GM21447 (cell line): ENCODE measurements at regions not wholly inside any gene's neighbourhood (a gene's known extent, or its start where the extent isn't known, plus 50 kb on each side); places are given as distances from the start of the nearest gene placed in this dataset.

Experiments used
- ATAC-seq: cut with Tn5 transposase; IDR thresholded peaks from one replicate; pipeline ENCODE4 v1.9.1; 2021; ENCODE audit not compliant: unreplicated experiment

DNA sequence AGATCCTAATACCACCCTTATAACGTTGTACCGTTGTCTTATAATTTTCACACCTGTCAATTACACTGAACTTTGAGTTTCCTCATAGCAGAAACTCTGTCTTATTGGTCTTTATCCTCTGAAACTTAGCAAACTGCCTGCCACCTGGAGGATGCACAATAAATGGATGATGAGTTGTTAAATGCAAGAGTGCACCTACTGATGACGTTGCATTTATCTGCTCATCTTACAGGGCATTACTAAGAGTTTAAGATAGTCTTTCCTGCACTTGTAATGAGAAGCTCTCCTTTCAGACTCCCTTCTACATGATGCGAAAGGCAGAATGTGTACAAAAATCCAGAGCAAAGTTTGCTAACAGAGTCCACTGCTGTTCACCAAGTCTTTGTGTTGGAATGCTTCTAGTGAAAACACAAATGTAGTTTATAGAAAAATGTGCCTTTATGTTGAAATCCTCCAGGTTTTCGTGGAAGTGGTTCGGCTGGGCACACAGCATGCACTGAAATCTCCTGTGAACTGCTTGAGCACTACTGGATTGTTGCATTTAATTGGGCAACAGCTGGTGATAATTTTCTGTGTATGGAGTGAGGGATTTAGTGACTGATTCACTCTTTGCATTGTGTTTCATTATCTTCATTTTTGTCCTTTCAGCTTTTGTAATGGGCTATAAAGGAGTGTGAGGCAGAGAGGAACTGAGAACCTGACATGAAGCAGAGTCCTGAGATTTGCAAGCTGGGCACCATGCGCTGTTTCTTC is 665.8 kb upstream of the ID2 start:
- no peak for ATAC-seq

DNA sequence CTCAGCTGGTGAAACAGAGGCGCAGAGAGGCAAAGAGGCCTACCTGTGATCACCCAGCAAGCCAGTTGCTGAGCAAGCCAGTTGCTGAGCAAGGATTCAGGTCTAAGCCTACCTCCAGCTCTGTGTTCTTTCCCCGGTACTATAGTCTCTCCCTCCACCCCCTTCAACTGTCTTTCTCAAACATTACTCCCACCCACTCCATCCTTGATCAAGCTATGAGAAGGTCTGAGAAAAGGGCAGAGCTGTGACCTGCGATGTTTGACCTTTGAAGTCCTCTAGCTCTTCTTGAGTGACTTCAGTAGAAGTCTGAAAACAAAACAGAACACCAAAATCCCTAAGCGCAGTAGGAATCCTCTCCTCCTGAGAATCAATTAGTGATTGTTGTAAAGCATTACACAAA is 665.2 kb upstream of the ID2 start:
- no peak for ATAC-seq

DNA sequence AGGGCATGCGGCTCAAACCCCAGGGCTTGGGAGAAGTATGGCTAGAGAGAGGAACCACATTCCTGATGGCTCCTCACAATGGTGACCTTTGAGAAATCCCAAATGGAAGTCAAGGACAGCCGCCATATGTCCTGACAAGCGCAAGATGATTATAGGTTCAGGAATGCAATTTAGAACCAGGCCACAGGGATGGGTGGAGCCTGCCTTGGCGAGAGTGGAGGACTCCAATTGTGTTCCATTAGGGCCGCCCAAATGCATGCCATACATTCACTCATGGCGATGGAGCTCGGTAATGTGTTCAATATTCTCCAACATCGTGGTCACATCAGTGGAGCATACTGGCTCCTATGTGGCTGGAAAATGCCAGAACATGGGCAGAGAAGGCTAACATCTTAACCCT is 662.9 kb upstream of the ID2 start:
- no peak for ATAC-seq

DNA sequence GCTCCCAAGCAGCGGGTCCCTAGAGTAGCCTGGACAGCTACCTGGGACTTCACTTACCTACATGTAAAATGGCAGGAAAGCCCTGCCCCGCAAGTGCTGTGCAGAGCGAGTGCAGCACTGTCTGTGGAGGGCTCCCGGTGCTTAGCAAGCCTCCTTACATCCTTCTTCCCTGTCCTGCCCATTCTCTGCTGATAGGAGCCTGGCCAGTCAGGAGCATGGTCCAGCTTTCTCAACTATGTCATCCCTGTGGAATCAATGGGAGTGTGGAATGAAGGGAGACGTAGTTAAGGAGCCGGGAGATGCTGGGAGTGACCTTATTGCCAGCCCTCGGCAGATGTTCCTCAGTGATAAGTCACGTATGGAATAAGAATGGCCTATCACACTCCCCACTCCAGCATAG is 661.9 kb upstream of the ID2 start:
- ATAC-seq = no peak

DNA sequence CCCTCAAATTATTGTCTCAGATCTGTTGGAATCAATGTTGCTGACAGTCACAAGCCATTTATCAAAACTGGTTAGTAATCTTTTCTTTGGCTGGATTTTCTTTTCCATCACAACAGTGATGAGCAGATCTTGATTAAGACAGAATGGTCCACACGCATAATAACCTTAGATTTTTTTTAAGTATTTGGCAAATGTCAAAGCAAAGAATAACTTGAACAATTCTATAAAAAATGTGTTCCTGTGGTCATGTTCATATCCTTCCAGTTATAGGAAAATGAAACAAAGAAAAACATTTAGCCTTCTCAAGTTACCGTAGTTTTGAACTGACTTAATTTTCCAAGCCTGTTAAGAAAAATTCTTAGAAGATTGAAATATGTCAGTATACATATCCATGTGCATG is 659.9 kb upstream of the ID2 start:
- ATAC-seq = no peak

DNA sequence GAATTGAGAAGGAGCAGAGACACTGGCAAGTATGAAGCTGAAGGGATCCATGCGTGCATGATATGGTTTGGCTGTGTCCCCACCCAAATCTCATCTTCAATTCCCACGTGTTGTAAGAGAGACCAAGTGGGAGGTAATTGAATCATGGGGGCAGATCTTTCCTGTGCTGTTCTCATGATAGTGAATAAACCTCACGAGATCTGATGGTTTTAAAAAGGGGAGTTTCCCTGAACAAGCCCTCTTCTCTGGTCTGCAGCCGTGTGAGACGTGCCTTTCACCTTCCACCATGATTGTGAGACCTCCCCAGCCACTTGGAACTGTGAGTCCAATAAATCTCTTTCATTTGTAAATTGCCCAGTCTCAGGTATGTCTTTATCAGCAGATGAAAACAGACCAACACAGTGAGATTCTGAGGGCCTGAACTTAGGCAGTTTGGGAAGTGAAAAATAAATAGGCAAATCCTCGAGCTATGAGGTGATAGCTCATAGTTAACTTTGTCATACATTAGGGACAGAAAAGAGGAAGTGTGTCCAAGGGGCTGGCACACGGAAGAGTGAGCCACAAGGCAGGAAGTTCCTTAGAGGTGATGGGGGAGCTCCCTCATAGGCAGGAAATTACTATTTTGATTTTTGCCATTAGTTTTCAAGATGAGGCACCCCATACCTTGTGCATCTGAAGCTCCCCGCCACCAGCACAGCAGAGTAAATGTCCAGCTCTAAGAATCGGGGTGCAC is 658.8 kb upstream of the ID2 start:
- peak; percentile 83 for ATAC-seq

DNA sequence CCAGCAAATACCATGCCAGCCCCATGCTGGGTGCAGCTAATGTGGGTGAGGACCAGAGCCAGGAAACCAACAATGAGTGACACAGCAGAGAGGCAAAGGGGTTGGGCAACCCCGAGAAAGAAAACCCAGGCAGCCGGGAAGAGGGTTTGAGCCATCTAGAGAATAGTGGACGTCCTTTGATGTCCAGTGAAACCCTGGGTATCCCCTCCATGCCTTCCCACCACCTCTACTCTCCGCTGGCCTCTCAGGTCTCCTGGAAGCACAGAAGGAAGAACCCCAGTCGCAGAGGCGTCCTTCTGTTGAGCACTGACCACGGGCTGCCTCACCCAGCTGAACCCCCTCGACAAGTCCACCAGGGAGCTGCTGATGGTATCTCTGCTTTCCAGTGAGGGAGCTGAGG is 657.4 kb upstream of the ID2 start:
- ATAC-seq = no peak

DNA sequence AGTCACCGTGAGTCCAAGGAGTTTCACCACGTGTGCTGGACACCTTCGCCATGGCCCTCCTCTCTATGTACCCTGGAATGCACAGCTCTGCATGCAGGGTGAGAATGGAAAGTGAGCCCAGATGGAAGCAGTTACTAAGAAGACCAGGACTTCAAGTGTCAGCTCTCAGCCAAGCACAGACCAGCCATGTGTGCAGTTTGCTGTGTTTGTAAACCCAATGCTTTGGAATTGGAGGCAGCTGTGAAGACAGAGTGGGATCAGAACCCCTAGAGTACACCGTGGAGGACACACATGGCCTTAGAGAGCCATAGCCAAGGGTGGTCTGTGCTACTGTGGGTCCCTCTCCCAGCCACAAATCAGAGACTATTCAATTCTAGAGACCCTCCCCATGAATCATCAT is 655.5 kb upstream of the ID2 start:
- ATAC-seq = no peak

DNA sequence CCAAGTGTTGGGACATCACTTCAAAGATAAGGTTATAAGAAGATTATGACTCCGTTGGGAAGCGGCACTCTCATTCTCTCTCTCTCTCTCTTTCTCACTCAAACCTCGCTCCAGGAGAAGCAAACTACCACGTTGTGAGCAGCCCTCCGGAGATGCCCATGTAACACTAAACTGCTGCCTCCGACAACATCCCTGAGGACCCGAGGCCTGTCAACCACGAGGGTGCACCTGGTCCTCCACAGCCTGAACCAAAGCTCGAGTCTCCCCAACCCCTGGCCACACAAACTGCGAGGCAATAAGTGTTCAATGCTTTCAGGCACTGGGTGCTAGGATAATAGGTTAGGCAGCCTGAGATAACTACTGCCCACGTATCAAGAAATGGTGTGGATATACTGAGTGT is 654.5 kb upstream of the ID2 start:
- ATAC-seq = no peak

DNA sequence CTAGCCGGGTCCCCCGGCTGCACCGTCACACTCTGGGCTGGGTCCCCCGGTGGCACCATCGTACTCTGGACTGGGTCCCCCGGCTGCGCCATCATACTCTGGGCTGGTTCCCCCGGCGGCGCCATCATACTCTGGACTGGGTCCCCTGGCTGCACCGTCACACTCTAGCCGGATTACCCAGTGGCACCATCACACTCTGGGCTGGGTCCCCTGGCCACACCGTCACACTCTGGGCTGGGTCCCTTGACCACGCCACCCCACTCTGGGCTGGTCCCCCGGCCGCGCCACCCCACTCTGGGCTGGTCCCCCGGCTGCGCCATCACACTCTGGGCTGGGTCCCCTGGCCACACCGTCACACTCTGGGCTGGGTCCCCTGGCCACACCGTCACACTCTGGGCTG is 653.8 kb upstream of the ID2 start:
- ATAC-seq = no peak

DNA sequence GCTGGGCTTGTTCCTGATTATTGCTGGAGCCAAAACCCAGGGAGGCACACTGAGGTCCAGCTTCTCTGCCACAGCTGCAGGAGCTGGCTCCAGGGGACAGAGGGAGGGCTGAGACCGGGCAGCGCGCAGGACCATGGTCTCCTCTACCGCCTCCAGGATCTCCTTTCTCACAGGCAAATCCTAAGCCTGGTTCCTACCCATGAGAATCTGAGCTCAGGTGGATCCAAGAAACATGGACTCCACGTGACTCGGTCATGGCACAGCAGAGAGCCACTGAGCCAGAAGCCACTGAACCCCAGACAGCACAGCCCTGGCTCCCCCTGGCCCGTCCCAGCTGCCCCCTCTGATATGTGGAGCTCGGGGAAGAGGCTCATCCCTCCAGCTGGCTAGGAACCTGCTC is 653.4 kb upstream of the ID2 start:
- ATAC-seq = no peak

DNA sequence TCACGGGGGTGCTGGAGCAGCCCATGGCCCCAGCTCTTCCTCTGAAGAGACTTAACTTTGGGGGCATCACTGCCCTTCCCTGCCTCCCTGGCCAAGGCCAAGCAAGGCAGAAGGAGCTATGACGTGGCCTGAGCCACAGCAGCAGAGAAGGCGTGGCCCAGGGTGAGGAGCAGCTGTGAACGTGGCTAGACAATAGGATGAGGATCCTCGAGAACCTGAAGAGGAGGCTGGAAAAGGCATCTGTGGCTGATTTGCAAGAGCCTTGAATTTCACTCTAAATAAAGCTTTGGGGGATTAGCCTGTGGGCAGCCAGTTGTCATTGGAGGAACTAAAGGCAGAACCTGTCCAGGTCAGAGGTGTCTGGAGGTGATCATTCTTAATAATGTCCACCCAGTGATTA is 652.9 kb upstream of the ID2 start:
- no peak for ATAC-seq

DNA sequence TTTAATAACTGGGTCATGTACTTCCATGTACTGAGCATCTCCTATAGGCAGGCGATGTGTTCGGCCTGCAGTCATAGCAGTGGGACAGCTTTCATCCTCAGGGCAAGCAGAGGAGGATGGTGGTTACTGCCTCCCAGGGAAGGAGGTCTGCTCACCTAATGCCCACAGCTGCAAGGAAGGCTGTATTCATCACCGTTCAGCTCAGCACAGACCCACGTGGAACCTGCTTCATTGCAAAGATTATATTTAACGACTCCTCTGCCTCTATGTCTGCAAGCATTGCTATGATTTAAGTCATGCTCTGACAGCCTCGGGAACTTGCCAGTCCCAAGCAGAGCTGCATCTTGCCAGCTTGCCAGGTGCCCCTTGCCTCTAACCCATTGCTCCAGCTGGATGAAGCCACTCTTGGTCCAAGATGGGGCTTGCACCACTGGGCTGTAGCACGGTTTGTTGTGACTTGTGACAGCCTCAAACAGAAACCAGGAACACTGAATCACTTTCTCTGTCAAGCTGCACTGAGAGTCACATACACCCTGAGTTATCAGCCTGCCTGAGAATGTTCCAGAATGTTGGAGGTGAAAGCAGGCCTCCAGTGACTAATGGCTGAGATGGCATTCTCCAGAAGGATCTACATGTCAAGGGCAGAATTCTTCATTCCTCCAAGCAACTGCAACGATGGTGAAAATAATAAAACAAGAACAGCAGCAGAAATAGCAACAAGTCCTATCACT is 651.1 kb upstream of the ID2 start:
- no peak for ATAC-seq

DNA sequence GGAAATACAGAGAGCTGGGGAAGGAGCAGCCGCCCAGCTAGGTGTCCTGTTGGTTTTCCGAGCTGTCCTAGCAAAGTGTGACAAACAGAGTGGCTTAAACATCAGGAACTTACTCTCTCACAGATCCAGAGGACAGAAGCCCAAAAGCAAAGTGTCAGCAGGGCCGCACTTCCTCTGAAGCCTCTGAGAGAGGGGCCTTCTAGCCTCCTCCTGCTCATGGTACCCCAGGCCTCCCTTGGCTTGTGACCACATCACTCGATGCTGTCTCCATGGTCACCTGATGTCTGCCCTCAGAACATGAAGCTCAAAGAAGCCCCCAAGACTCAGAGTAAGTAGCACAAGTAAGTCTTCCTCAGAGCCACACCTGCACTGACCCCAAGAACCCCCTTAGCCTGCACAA is 650.5 kb upstream of the ID2 start:
- no peak for ATAC-seq

DNA sequence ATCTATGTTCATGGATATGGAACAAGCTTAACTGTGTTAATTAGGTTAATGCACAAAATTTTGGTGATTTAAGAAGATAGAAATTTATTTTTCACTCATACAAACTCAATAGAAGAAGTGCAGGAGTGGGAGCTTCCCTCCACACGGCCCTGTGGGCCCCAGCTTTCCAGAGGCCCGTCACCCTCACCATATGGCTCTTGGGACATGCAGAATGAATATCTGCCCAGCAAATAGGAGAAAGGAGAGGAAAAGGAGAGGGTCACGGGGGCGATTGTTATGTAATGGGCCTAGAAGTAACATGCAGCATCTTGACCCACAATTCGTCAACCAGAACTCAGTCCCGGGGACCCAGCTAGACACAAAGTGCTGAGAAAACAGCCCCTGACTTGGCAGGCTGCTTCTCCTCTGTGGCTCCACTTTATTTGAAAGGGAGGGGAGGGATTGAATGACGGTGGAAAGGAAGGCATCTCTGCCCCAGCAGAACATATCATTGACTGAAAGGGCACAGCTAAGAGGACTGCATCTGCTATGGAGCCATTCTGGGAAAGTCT is 648.2 kb upstream of the ID2 start:
- ATAC-seq = no peak

DNA sequence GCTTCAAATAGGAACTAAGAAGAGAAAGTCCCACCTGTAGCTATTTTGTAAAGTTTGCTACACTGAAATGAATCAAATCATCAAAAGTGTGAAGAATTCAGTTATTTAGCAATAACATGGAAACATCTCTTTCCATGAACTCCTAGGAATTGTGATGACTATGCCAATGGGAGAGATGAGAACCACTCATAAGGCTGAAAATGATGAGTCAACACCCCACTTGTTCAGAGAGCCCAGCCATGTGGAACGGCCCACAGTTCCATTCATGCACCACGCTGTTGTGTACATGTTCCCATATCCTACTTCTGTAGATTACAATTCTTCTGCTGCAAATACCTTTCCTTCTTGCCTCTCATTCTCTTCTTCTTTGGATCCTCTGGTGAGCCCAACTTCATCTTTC is 645.5 kb upstream of the ID2 start:
- ATAC-seq = no peak

DNA sequence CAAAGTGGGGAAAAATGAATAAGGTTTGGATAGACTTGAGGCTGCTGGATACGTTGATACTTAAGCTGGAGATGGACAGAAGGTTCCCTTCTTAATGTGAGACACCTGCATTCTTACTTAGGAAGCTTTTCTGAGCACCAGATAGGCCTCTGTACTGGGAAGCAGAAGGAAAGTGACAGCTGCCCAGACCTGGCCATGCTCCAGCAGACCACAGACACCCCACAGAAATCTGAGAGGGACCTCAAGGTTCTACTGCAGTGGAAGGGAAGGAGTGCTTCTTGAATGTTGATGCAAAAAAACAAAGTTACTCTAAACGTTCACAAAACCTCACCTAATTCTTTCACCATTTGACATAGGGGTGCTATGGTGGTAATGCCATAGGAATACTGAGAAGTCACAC is 642.1 kb upstream of the ID2 start:
- ATAC-seq = no peak

DNA sequence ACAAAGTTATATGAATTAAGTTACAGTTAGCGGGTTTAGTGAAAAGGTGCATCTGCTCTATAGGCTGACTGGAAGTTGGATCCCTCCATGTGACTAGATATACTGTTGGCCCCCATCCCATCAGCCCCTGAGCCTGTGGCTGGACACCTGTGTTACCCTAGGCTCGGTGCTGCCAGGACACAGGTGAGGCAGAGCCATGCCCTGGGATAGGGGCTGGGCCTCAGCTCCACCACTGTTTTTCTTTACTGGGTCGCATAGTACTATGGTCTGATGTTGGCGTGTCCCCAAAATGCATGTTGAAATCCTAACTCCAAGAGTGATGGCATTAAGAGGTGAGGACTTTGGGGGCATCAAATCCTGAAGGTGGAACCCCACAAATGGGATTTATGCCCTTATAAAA is 638.6 kb upstream of the ID2 start:
- ATAC-seq = no peak

DNA sequence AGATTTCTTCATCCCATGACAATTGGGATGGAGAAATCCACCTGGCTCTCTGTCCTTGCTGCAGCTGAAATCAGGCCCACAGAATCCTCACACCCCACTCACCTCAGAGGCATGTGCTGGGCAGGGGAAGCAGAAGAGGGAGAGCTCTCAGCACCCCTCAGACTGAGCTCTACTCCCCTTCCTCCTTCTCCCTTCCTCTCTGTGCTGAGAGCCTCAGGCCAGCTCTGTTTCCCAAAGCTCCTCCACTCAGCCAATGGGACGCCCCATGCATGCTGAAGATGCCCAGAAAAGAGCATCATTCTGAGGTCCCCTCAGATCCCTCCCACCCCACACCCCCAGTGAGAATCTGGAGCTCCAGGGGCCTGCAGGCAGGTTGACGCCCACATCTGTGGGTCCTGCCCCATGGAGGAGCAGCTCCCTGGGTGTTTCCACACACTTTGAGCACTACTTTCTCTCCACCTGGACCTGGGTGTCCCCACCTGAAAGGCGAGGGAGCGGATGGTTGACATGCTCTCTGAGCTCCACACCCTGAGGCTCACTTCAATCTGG is 637.7 kb upstream of the ID2 start:
- no peak for ATAC-seq

DNA sequence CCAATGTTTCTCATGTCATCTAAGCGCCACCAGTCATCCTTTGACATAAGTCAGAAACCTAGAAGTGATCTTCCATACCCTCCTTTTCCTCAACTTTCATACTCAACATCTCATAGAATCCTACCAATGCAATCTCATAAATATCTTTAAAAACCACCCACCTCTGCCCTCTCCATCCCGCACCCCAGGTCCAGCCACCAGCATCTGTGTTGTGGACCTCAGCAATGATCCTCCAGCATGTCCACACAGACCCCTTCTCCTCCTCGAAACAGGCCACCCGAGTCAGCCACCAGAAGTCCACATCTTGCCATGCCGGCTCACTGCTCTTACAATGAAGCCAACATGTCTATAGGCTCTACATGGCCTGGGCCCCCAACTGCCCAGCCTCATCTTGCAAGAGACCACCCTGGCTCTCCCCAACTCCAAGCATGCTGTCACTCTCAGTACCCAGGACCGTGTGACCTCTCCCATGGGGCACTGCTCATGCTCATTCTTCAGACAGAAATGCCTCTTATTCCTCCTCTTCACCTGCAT is 636.7 kb upstream of the ID2 start:
- no peak for ATAC-seq

DNA sequence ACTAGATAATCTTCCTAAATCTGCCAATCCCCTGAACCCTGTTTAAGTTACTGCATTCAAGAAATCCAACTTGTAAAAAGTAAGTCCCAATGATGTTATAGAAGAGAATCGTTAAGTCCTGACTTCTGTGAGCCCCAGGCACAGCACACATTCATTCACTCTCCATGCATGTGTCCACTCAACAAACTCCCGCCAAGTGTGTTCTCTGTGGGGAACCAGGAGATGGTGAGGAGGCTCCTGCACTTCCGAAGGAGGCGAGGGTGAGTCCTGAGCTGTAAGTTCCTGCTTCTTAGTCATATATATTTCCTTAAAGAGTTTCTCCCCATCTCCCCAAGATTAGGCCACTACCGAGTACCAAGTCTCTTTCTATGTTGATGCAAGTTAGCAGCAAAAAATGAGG is 635.0 kb upstream of the ID2 start:
- ATAC-seq = no peak
